H9 (cell line): ENCODE measurements at regions not wholly inside any gene's neighbourhood (a gene's known extent, or its start where the extent isn't known, plus 50 kb on each side); places are given as distances from the start of the nearest gene placed in this dataset.

Source experiments
- DNase-seq: peaks from one replicate; pipeline ENCODE4 v3.0.0-alpha.2; 2017
- H2AFZ ChIP-seq: one replicate; pipeline ENCODE4 v1.6.1; 2013; ENCODE audit warnings: mild to moderate bottlenecking, low read length, control low read depth, moderate library complexity
- H2AK5ac ChIP-seq: 2 replicates; pipeline ENCODE4 v1.6.1; 2013; ENCODE audit warnings: low read length, control low read depth, mixed read lengths; ENCODE audit not compliant: insufficient read length
- H2BK120ac ChIP-seq: one replicate; pipeline ENCODE4 v1.6.1; 2013; ENCODE audit warnings: low read depth, mild to moderate bottlenecking, low read length, control low read depth, inconsistent platforms; ENCODE audit not compliant: poor library complexity, severe bottlenecking
- H2BK12ac ChIP-seq: 2 replicates; pipeline ENCODE4 v1.6.1; 2013; ENCODE audit warnings: low read length, control low read depth, mixed read lengths, low read depth; ENCODE audit not compliant: insufficient read length
- H2BK15ac ChIP-seq: 2 replicates; pipeline ENCODE4 v1.6.1; 2013; ENCODE audit warnings: low read depth, low read length, control low read depth
- H2BK20ac ChIP-seq: one replicate; pipeline ENCODE4 v1.6.1; 2013; ENCODE audit warnings: low read depth, mild to moderate bottlenecking, low read length, control low read depth, inconsistent platforms; ENCODE audit not compliant: poor library complexity, severe bottlenecking
- H2BK5ac ChIP-seq: 2 replicates; pipeline ENCODE4 v1.6.1; 2013; ENCODE audit warnings: low read length, control low read depth, mixed read lengths; ENCODE audit not compliant: insufficient read length
- H3K14ac ChIP-seq: 2 replicates; pipeline ENCODE4 v1.6.1; 2013; ENCODE audit warnings: low read length, control low read depth; ENCODE audit not compliant: insufficient read depth
- H3K18ac ChIP-seq: 2 replicates; pipeline ENCODE4 v1.6.1; 2013; ENCODE audit warnings: low read depth, mild to moderate bottlenecking, mixed read lengths, low read length, control low read depth; ENCODE audit not compliant: insufficient read length
- H3K23ac ChIP-seq: 2 replicates; pipeline ENCODE4 v1.6.1; 2013; ENCODE audit warnings: low read length, control low read depth, mixed read lengths, low read depth; ENCODE audit not compliant: insufficient read length
- H3K23me2 ChIP-seq: 2 replicates; pipeline ENCODE4 v1.6.1; 2013; ENCODE audit warnings: low read depth, mild to moderate bottlenecking, mixed read lengths, low read length, control low read depth; ENCODE audit not compliant: insufficient read length, poor library complexity, severe bottlenecking
- H3K27ac ChIP-seq: 2 replicates; pipeline ENCODE4 v1.5.1; 2013; ENCODE audit warnings: low read length, control low read depth, mixed read lengths, low read depth; ENCODE audit not compliant: insufficient read length
- H3K27me3 ChIP-seq: 2 replicates; pipeline ENCODE4 v1.6.1; 2013; ENCODE audit warnings: low read length, control low read depth, inconsistent platforms; ENCODE audit not compliant: insufficient read depth
- H3K4ac ChIP-seq: 2 replicates; pipeline ENCODE4 v1.6.1; 2013; ENCODE audit warnings: low read depth, mild to moderate bottlenecking, control low read depth, inconsistent platforms, low read length, moderate library complexity
- H3K4me1 ChIP-seq: 2 replicates; pipeline ENCODE4 v1.6.1; 2013; ENCODE audit warnings: low read length, control low read depth, inconsistent platforms; ENCODE audit not compliant: insufficient read depth
- H3K4me2 ChIP-seq: 2 replicates; pipeline ENCODE4 v1.6.1; 2013; ENCODE audit warnings: low read length, control low read depth, mixed read lengths; ENCODE audit not compliant: insufficient read length, insufficient read depth
- H3K56ac ChIP-seq: 2 replicates; pipeline ENCODE4 v1.6.1; 2013; ENCODE audit warnings: low read depth, mild to moderate bottlenecking, mixed read lengths, low read length, control low read depth; ENCODE audit not compliant: insufficient read length
- H3K79me1 ChIP-seq: 2 replicates; pipeline ENCODE4 v1.6.1; 2013; ENCODE audit warnings: low read depth, mild to moderate bottlenecking, moderate library complexity, low read length, control low read depth, inconsistent platforms; ENCODE audit not compliant: insufficient read depth, poor library complexity, severe bottlenecking
- H3K79me2 ChIP-seq: 2 replicates; pipeline ENCODE4 v1.6.1; 2013; ENCODE audit warnings: low read length, control low read depth, inconsistent platforms; ENCODE audit not compliant: insufficient read depth
- H3K9ac ChIP-seq: 2 replicates; pipeline ENCODE4 v1.6.1; 2013; ENCODE audit warnings: low read length, control low read depth, mixed read lengths; ENCODE audit not compliant: insufficient read length; ENCODE audit errors: extremely low read depth
- H3K9me3 ChIP-seq: one replicate; pipeline ENCODE4 v1.6.1; 2013; ENCODE audit warnings: low read depth, low read length, inconsistent platforms; ENCODE audit not compliant: control insufficient read depth
- H3T11ph ChIP-seq: one replicate; pipeline ENCODE4 v1.6.1; 2013; ENCODE audit warnings: mild to moderate bottlenecking, low read length, control low read depth, inconsistent platforms
- H4K20me1 ChIP-seq: one replicate; pipeline ENCODE4 v1.6.1; 2013; ENCODE audit not compliant: control insufficient read depth, insufficient read length, insufficient read depth
- H4K5ac ChIP-seq: 2 replicates; pipeline ENCODE4 v1.6.1; 2013; ENCODE audit warnings: low read depth, mild to moderate bottlenecking, mixed read lengths, low read length, control low read depth; ENCODE audit not compliant: insufficient read length
- H4K8ac ChIP-seq: replicated peaks from 2 replicates; pipeline ENCODE4 v1.6.1; 2013; ENCODE audit warnings: low read length, control low read depth, mixed read lengths, low read depth; ENCODE audit not compliant: insufficient read length
- H4K91ac ChIP-seq: 2 replicates; pipeline ENCODE4 v1.6.1; 2013; ENCODE audit warnings: low read depth, mild to moderate bottlenecking, moderate library complexity, mixed read lengths, low read length, control low read depth; ENCODE audit not compliant: insufficient read length
- H3K27ac Mint-ChIP-seq, 3 experiments: 2 replicates in 2 of 3; 3 replicates in 1 of 3; pipeline ENCODE4 v1.8.0; 2020 to 2021; ENCODE audit warnings: mixed read lengths in 3 of 3, mild to moderate bottlenecking in 1 of 3, moderate library complexity in 1 of 3
- H3K27me3 Mint-ChIP-seq: 2 replicates; pipeline ENCODE4 v1.8.0; 2021; ENCODE audit warnings: low read depth, mild to moderate bottlenecking, moderate library complexity, mixed read lengths
- H3K36me3 Mint-ChIP-seq, 3 experiments: 2 replicates in 2 of 3; 3 replicates in 1 of 3; pipeline ENCODE4 v1.8.0; 2020 to 2021; ENCODE audit warnings: low read depth in 3 of 3, mixed read lengths in 3 of 3; ENCODE audit not compliant: insufficient read depth in 1 of 3
- H3K4me1 Mint-ChIP-seq, 2 experiments: 2 replicates each; pipeline ENCODE4 v1.8.0; 2020; ENCODE audit warnings: mixed read lengths in 2 of 2
- H3K4me3 Mint-ChIP-seq, 2 experiments: 2 replicates in 1 of 2; 3 replicates in 1 of 2; pipeline ENCODE4 v1.8.0; 2020 to 2021; ENCODE audit warnings: mild to moderate bottlenecking in 2 of 2, mixed read lengths in 2 of 2, moderate library complexity in 1 of 2
- H3K9me3 Mint-ChIP-seq, 2 experiments: 2 replicates in 1 of 2; 3 replicates in 1 of 2; pipeline ENCODE4 v1.8.0; 2020; ENCODE audit warnings: mild to moderate bottlenecking in 2 of 2, mixed read lengths in 2 of 2, moderate library complexity in 1 of 2
- WGBS: extraction: QIAGEN DNeasy Blood & Tissue Kit; methylation state at CpG from one replicate; pipeline ENCODE4 v1.1.7; 2013; ENCODE audit warnings: missing lambda C conversion rate, low lambda C conversion rate, mixed read lengths; ENCODE audit not compliant: insufficient read length; ENCODE audit errors: extremely low coverage; 5-methylcytosine and 5-hydroxymethylcytosine counted together
- TF ChIP-seq, protein P1 (sequence below): fragments of 200-600 bp; sonication (generic); conservative IDR thresholded peaks from 3 replicates; pipeline ENCODE4 v1.8.0; 2021; ENCODE audit warnings: antibody characterized with exemption, mild to moderate bottlenecking

DNA sequence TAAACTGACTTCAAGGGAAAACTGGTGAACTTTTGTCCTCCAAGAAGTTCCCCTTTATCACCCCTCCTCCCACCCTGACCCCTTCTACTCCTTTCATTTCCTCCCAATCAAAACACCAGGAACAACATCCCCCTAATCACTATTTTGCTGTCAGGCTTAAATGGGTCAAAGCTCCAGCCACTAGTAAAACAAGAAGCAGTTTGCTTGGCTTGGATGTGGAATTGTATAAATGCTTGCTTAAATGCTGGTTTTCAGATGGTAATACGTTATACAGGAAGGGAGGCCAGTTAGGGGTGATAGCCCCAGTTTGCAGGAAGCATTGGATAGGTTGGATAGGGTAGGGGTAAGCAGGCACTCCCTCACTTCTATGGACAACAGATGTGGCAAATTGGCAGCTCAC is 473.6 kb downstream of the AGTPBP1 start:
- Histone ChIP-seq H3T11ph (no peak overlapping the region), H3K9me3 (no peaks in the 10 kb centered on the region), H3K79me2 (no peaks in the 10 kb centered on the region), H2AK5ac (no peak overlapping the region), H3K4me2 (no peak overlapping the region), H3K18ac (no peak overlapping the region), H3K9ac (no peak overlapping the region), H4K20me1 (no peaks in the 10 kb centered on the region), H2AFZ (no peak overlapping the region), H3K56ac (no peak overlapping the region), H3K4me1 (peaks cover 5% of the 10 kb centered on the region), H3K23me2 (no peaks in the 10 kb centered on the region), H4K91ac (no peak overlapping the region), H4K5ac (no peak overlapping the region), H3K4ac (no peak overlapping the region), H2BK120ac (no peak overlapping the region), H2BK12ac (no peak overlapping the region), H2BK15ac (no peak overlapping the region), H2BK20ac (no peak overlapping the region), H4K8ac (no peak overlapping the region), H3K14ac (no peak overlapping the region), H3K27me3 (no peaks in the 10 kb centered on the region), H3K79me1 (no peaks in the 10 kb centered on the region), H3K27ac (no peak overlapping the region), H3K23ac (no peak overlapping the region), H2BK5ac (no peak overlapping the region)
- no peak overlapping the region; a peak in 1 of 7 replicates for H3K27ac Mint-ChIP-seq
- WGBS = no CpG with 5 or more reads among the region's 1 CpG
- H3K27me3 Mint-ChIP-seq = no peaks in the 10 kb centered on the region
- no peaks in the 10 kb centered on the region for H3K9me3 Mint-ChIP-seq
- H3K4me3 Mint-ChIP-seq = no peak overlapping the region
- H3K4me1 Mint-ChIP-seq = peaks cover 8 to 16% of the 10 kb centered on the region in 2 experiments
- no peak for DNase-seq
- H3K36me3 Mint-ChIP-seq = no peaks in the 10 kb centered on the region
- TF ChIP-seq, protein P1, sequence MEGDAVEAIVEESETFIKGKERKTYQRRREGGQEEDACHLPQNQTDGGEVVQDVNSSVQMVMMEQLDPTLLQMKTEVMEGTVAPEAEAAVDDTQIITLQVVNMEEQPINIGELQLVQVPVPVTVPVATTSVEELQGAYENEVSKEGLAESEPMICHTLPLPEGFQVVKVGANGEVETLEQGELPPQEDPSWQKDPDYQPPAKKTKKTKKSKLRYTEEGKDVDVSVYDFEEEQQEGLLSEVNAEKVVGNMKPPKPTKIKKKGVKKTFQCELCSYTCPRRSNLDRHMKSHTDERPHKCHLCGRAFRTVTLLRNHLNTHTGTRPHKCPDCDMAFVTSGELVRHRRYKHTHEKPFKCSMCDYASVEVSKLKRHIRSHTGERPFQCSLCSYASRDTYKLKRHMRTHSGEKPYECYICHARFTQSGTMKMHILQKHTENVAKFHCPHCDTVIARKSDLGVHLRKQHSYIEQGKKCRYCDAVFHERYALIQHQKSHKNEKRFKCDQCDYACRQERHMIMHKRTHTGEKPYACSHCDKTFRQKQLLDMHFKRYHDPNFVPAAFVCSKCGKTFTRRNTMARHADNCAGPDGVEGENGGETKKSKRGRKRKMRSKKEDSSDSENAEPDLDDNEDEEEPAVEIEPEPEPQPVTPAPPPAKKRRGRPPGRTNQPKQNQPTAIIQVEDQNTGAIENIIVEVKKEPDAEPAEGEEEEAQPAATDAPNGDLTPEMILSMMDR = no peak
